ENCODE measurements at regions not wholly inside any gene's neighbourhood (a gene's known extent, or its start where the extent isn't known, plus 50 kb on each side); places are given as distances from the start of the nearest gene placed in this dataset.

- TF ChIP-seq POLR2AphosphoS5 (IDR thresholded peaks at IDR 0.05; ENCODE audit: borderline replicate concordance, low read depth, low read length) (no peak), EZH2 (IDR thresholded peaks at IDR 0.05) (no peak), FOXP2 (optimal IDR thresholded peaks at IDR 0.05; ENCODE audit: control extremely low read depth, extremely low read length, insufficient read depth) (no peak)
Measured at GRCh38 chr1:60425528-60425927, 352.0 kb upstream of the C1orf87 start.

All from SK-N-MC (cell line).